Activated B cell treated with CpG ODN at 0.5 μM for 24 hours (primary cell): ENCODE measurements at regions not wholly inside any gene's neighbourhood (a gene's known extent, or its start where the extent isn't known, plus 50 kb on each side); places are given as distances from the start of the nearest gene placed in this dataset.

ENCODE experiments used
- ATAC-seq: fragments of 200-7000 bp; cut with Tn5 transposase; one replicate; pipeline ENCODE4 v1.10.0; 2021; ENCODE audit warnings: low read depth, mild to moderate bottlenecking, moderate library complexity
- CTCF ChIA-PET: fragments of 350-600 bp; sonication (Branson Sonifier 250); formaldehyde crosslinking; loops from one replicate; lab custom pipeline; 2021; ENCODE audit warnings: antibody characterized with exemption; lab: Charles Lee
- POLR2A ChIA-PET: fragments of 350-600 bp; sonication (Branson Sonifier 250); formaldehyde crosslinking; loops from one replicate; lab custom pipeline; 2021; ENCODE audit warnings: antibody characterized with exemption; lab: Charles Lee
- DNase-seq: peaks from one replicate; pipeline ENCODE4 v3.0.0; 2022
- H3K27ac Mint-ChIP-seq: one replicate; pipeline ENCODE4 v1.8.0; 2020; ENCODE audit warnings: mixed read lengths
- H3K27me3 Mint-ChIP-seq: one replicate; pipeline ENCODE4 v1.8.0; 2021; ENCODE audit warnings: mixed read lengths
- H3K36me3 Mint-ChIP-seq: one replicate; pipeline ENCODE4 v1.8.0; 2021; ENCODE audit warnings: low read depth, mixed read lengths
- H3K4me1 Mint-ChIP-seq: one replicate; pipeline ENCODE4 v1.8.0; 2021; ENCODE audit warnings: mixed read lengths
- H3K4me3 Mint-ChIP-seq: one replicate; pipeline ENCODE4 v1.8.0; 2020; ENCODE audit warnings: mild to moderate bottlenecking, mixed read lengths
- H3K9me3 Mint-ChIP-seq: one replicate; pipeline ENCODE4 v1.8.0; 2020; ENCODE audit warnings: mixed read lengths
- CTCF ChIP-seq: fragments of 200-600 bp; IDR thresholded peaks from one replicate; pipeline ENCODE4 v1.8.0; 2022; ENCODE audit warnings: antibody characterized with exemption, mild to moderate bottlenecking
- intact Hi-C: fragments of 100-400 bp; cut with micrococcal nuclease; formaldehyde crosslinking; loops from one replicate; pipeline ENCODE4 v1.15.1; 2024

- intact Hi-C loops = no loop called here
- TF ChIP-seq CTCF = no peak
- peaks cover 6% of the 10 kb centered on the region for H3K4me1 Mint-ChIP-seq
- H3K9me3 Mint-ChIP-seq = peaks cover 3% of the 10 kb centered on the region
- no peak for ATAC-seq
- H3K27me3 Mint-ChIP-seq = peaks cover 3% of the 10 kb centered on the region
- CTCF ChIA-PET = no interaction called here
- no peaks in the 10 kb centered on the region for H3K36me3 Mint-ChIP-seq
- no peak for DNase-seq
- no peak overlapping the region for H3K27ac Mint-ChIP-seq
- POLR2A ChIA-PET = no interaction called here
- no peak overlapping the region for H3K4me3 Mint-ChIP-seq
Measured at GRCh38 chr10:3430501-3430900, 257.9 kb upstream of the PITRM1 start.

GRCh38 chr10:3429676-3430075 is 257.1 kb upstream of the PITRM1 start:
- no peak for DNase-seq
- CTCF ChIA-PET = no interaction called here
- intact Hi-C loops = no loop called here
- Mint-ChIP-seq H3K4me1 (peaks cover 9% of the 10 kb centered on the region), H3K9me3 (peaks cover 3% of the 10 kb centered on the region), H3K36me3 (no peaks in the 10 kb centered on the region), H3K4me3 (no peak overlapping the region), H3K27ac (no peak overlapping the region), H3K27me3 (peaks cover 8% of the 10 kb centered on the region)
- POLR2A ChIA-PET = no interaction called here
- TF ChIP-seq CTCF = no peak
- ATAC-seq = no peak

- no peak overlapping the region for H3K27ac Mint-ChIP-seq
- ChIA-PET CTCF (no interaction called here), POLR2A (no interaction called here)
- H3K4me1 Mint-ChIP-seq = peaks cover 15% of the 10 kb centered on the region
- H3K36me3 Mint-ChIP-seq = no peaks in the 10 kb centered on the region
- TF ChIP-seq CTCF = no peak
- H3K4me3 Mint-ChIP-seq = no peak overlapping the region
- DNase-seq = no peak
- peaks cover 3% of the 10 kb centered on the region for H3K9me3 Mint-ChIP-seq
- intact Hi-C loops = no loop called here
- no peak for ATAC-seq
- peaks cover 13% of the 10 kb centered on the region for H3K27me3 Mint-ChIP-seq
Measured at GRCh38 chr10:3428826-3429225, 256.2 kb upstream of the PITRM1 start.

GRCh38 chr10:3427950-3428354 is 255.4 kb upstream of the PITRM1 start:
- DNase-seq = no peak
- ATAC-seq = no peak
- H3K4me1 Mint-ChIP-seq = peaks cover 15% of the 10 kb centered on the region
- ChIA-PET CTCF (no interaction called here), POLR2A (no interaction called here)
- H3K4me3 Mint-ChIP-seq = no peak overlapping the region
- H3K9me3 Mint-ChIP-seq = peaks cover 3% of the 10 kb centered on the region
- H3K36me3 Mint-ChIP-seq = no peaks in the 10 kb centered on the region
- intact Hi-C loops = no loop called here
- peaks cover 18% of the 10 kb centered on the region for H3K27me3 Mint-ChIP-seq
- H3K27ac Mint-ChIP-seq = no peak overlapping the region
- no peak for TF ChIP-seq CTCF

GRCh38 chr10:3427347-3427746 is 254.8 kb upstream of the PITRM1 start:
- ChIA-PET POLR2A (no interaction called here), CTCF (no interaction called here)
- H3K36me3 Mint-ChIP-seq = no peaks in the 10 kb centered on the region
- ATAC-seq = no peak
- peaks cover 3% of the 10 kb centered on the region for H3K9me3 Mint-ChIP-seq
- H3K27ac Mint-ChIP-seq = no peak overlapping the region
- H3K27me3 Mint-ChIP-seq = peaks cover 18% of the 10 kb centered on the region
- no peak overlapping the region for H3K4me3 Mint-ChIP-seq
- H3K4me1 Mint-ChIP-seq = peaks cover 15% of the 10 kb centered on the region
- no peak for TF ChIP-seq CTCF
- DNase-seq = no peak
- intact Hi-C loops = no loop called here
